ENCODE measurements at regions not wholly inside any gene's neighbourhood (a gene's known extent, or its start where the extent isn't known, plus 50 kb on each side); places are given as distances from the start of the nearest gene placed in this dataset.

DNA sequence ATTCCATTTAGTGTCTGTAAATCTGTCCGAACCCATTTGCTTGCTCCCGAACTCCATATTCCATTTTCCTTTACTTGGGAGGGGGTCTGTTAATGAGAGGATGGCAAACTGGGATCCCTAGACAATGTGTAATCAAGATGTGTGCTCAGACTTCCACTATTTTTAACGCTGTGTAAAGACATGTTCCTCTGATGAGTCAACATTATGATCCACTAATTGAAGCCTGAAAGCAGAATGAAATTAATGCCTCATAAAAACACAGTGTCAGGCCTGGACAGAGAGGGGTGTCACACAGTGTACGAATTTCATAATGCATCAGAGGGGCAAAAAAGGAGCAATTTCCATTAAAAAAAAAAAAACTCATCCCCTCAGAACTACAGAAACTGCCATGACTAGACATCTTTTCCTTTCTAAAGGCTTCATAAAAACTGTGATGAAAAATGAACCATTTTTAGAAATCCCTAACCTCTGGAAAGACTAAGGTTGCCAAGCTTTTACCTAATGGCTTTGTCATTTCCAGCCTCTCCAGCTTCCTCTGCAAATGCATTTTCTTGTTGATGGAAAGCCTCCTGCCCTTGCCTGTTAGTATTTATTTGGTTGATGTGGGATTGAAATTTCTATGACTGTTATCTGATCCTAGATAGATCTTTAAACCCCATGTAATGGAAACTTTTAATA, 209.2 kb upstream of the DCC start:
- Mint-ChIP-seq H3K27me3 (ENCODE audit: low read depth) (no peaks in the 10 kb centered on the region), H3K4me1 (no peaks in the 10 kb centered on the region), H3K4me3 (no peak overlapping the region), H3K36me3 (ENCODE audit: insufficient read depth in 1 of 3, low read depth in 3 of 3) (peaks cover 0 to 4% (median 0%) of the 10 kb centered on the region in 3 experiments; a peak in 1 of 7 replicates), H3K9me3 (peaks cover 5 to 13% of the 10 kb centered on the region in 2 experiments; a peak in 4 of 5 replicates), H3K27ac (no peak overlapping the region)
- no peak overlapping the region for H4K8ac ChIP-seq (replicated peaks; ENCODE audit: insufficient read length, low read depth, low read length)
- no peak overlapping the region for H4K5ac ChIP-seq (ENCODE audit: insufficient read length, low read depth, low read length)
- no peak overlapping the region for H2BK5ac ChIP-seq (ENCODE audit: insufficient read length, low read length)
- no peak overlapping the region for H3K27ac ChIP-seq (ENCODE audit: insufficient read length, low read depth, low read length)
- no peak overlapping the region for H2BK20ac ChIP-seq (ENCODE audit: low read depth, low read length, poor library complexity, severe bottlenecking)
- no peaks in the 10 kb centered on the region for H3K4me1 ChIP-seq (ENCODE audit: insufficient read depth, low read length)
- no peak overlapping the region for H3K4me2 ChIP-seq (ENCODE audit: insufficient read depth, insufficient read length, low read length)
- H3K23me2 ChIP-seq (ENCODE audit: insufficient read length, low read depth, low read length, poor library complexity, severe bottlenecking) = no peaks in the 10 kb centered on the region
- H3K14ac ChIP-seq (ENCODE audit: insufficient read depth, low read length) = no peak overlapping the region
- WGBS (ENCODE audit: extremely low coverage, insufficient read length, low lambda C conversion rate) = no CpG with 5 or more reads among the region's 4 CpGs
- no peak overlapping the region for H3K18ac ChIP-seq (ENCODE audit: insufficient read length, low read depth, low read length)
- no peak overlapping the region for H2BK12ac ChIP-seq (ENCODE audit: insufficient read length, low read depth, low read length)
- H2BK120ac ChIP-seq (ENCODE audit: low read depth, low read length, poor library complexity, severe bottlenecking) = no peak overlapping the region
- H3T11ph ChIP-seq (ENCODE audit: low read length) = no peak overlapping the region
- H4K20me1 ChIP-seq (ENCODE audit: control insufficient read depth, insufficient read depth, insufficient read length) = no peaks in the 10 kb centered on the region
- no peak for DNase-seq
- H3K56ac ChIP-seq (ENCODE audit: insufficient read length, low read depth, low read length) = no peak overlapping the region
- no peaks in the 10 kb centered on the region for H3K79me1 ChIP-seq (ENCODE audit: insufficient read depth, low read depth, low read length, poor library complexity, severe bottlenecking)
- H2AK5ac ChIP-seq (ENCODE audit: insufficient read length, low read length) = no peak overlapping the region
- no peak overlapping the region for H2BK15ac ChIP-seq (ENCODE audit: low read depth, low read length)
- no peak overlapping the region for H3K4ac ChIP-seq (ENCODE audit: low read depth, low read length)
- no peaks in the 10 kb centered on the region for H3K9me3 ChIP-seq (ENCODE audit: control insufficient read depth, low read depth, low read length)
- no peaks in the 10 kb centered on the region for H3K79me2 ChIP-seq (ENCODE audit: insufficient read depth, low read length)
- no peak overlapping the region for H4K91ac ChIP-seq (ENCODE audit: insufficient read length, low read depth, low read length)
- H3K9ac ChIP-seq (ENCODE audit: extremely low read depth, insufficient read length, low read length) = no peak overlapping the region
- TF ChIP-seq, protein P1, sequence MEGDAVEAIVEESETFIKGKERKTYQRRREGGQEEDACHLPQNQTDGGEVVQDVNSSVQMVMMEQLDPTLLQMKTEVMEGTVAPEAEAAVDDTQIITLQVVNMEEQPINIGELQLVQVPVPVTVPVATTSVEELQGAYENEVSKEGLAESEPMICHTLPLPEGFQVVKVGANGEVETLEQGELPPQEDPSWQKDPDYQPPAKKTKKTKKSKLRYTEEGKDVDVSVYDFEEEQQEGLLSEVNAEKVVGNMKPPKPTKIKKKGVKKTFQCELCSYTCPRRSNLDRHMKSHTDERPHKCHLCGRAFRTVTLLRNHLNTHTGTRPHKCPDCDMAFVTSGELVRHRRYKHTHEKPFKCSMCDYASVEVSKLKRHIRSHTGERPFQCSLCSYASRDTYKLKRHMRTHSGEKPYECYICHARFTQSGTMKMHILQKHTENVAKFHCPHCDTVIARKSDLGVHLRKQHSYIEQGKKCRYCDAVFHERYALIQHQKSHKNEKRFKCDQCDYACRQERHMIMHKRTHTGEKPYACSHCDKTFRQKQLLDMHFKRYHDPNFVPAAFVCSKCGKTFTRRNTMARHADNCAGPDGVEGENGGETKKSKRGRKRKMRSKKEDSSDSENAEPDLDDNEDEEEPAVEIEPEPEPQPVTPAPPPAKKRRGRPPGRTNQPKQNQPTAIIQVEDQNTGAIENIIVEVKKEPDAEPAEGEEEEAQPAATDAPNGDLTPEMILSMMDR (conservative IDR thresholded peaks at IDR 0.05) = no peak
- H3K23ac ChIP-seq (ENCODE audit: insufficient read length, low read depth, low read length) = no peak overlapping the region
- H3K27me3 ChIP-seq (ENCODE audit: insufficient read depth, low read length) = no peaks in the 10 kb centered on the region
- H2AFZ ChIP-seq (ENCODE audit: low read length) = no peak overlapping the region
